Progenitor cell of endocrine pancreas (in vitro differentiated cells): ENCODE measurements at regions not wholly inside any gene's neighbourhood (a gene's known extent, or its start where the extent isn't known, plus 50 kb on each side); places are given as distances from the start of the nearest gene placed in this dataset.
"Not testable (repeated sequence)": the region's sequence is repeated elsewhere in the genome, so short reads cannot be mapped to it uniquely, and the experiment has no call there.

Source experiments
- DNase-seq: peaks from one replicate; pipeline ENCODE4 v3.0.0; 2021; ENCODE audit warnings: low spot score; ENCODE audit not compliant: unreplicated experiment
- H3K27ac Mint-ChIP-seq: 2 replicates; pipeline ENCODE4 v1.8.0; 2021; ENCODE audit warnings: mild to moderate bottlenecking, moderate library complexity, mixed read lengths
- H3K27me3 Mint-ChIP-seq: 2 replicates; pipeline ENCODE4 v1.8.0; 2021; ENCODE audit warnings: mixed read lengths
- H3K36me3 Mint-ChIP-seq: 2 replicates; pipeline ENCODE4 v1.8.0; 2022; ENCODE audit warnings: mixed read lengths; ENCODE audit not compliant: insufficient read depth
- H3K4me1 Mint-ChIP-seq: 2 replicates; pipeline ENCODE4 v1.8.0; 2021; ENCODE audit warnings: low read depth, mixed read lengths
- H3K4me3 Mint-ChIP-seq: 2 replicates; pipeline ENCODE4 v1.8.0; 2021; ENCODE audit warnings: low read depth, mild to moderate bottlenecking, moderate library complexity, mixed read lengths
- H3K9me3 Mint-ChIP-seq: 2 replicates; pipeline ENCODE4 v1.8.0; 2021; ENCODE audit warnings: low read depth, mixed read lengths
- TF ChIP-seq, protein P1 (sequence below): fragments of 200-600 bp; sonication (generic); IDR thresholded peaks from one replicate; pipeline ENCODE4 v1.5.0; 2021; ENCODE audit warnings: antibody characterized with exemption, mild to moderate bottlenecking; ENCODE audit not compliant: unreplicated experiment

- DNase-seq = no peak
- H3K27me3 Mint-ChIP-seq = peaks cover 14% of the 10 kb centered on the region
- peaks cover 4% of the 10 kb centered on the region for H3K4me1 Mint-ChIP-seq
- H3K4me3 Mint-ChIP-seq = no peak overlapping the region
- TF ChIP-seq, protein P1, sequence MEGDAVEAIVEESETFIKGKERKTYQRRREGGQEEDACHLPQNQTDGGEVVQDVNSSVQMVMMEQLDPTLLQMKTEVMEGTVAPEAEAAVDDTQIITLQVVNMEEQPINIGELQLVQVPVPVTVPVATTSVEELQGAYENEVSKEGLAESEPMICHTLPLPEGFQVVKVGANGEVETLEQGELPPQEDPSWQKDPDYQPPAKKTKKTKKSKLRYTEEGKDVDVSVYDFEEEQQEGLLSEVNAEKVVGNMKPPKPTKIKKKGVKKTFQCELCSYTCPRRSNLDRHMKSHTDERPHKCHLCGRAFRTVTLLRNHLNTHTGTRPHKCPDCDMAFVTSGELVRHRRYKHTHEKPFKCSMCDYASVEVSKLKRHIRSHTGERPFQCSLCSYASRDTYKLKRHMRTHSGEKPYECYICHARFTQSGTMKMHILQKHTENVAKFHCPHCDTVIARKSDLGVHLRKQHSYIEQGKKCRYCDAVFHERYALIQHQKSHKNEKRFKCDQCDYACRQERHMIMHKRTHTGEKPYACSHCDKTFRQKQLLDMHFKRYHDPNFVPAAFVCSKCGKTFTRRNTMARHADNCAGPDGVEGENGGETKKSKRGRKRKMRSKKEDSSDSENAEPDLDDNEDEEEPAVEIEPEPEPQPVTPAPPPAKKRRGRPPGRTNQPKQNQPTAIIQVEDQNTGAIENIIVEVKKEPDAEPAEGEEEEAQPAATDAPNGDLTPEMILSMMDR = no peak
- no peaks in the 10 kb centered on the region for H3K36me3 Mint-ChIP-seq
- no peak overlapping the region for H3K27ac Mint-ChIP-seq
- H3K9me3 Mint-ChIP-seq = no peaks in the 10 kb centered on the region
Observed at GRCh38 chr2:133888107-133888506, 319.8 kb upstream of the NCKAP5 start.

DNA sequence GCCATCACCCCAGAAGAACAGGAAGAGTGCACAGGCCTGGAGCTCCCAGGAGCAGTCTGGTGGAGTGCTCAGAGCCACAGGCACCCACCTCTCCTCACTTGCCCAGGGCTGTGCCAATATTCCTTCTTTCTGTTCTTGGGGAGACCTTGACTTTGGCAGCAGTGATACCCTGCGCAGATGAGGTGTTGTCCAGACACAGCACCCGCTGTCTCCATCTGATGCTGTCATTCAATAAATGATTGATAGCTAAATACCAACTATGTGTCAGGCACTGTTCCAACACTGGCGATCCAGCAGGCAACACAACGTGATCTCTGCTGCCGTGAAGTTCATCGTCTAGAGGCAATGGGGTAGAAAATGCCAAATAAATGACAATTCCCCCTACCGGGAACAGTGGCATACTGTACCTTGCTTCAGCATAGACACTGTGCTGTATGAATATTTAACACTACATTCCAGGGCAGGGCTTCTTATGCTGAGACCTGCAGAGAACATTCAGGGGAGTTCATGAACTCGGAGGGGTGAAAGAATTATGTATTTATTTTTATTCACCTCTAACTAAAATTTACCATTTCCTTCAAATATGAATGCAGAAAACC lies 320.5 kb upstream of the NCKAP5 start:
- H3K27ac Mint-ChIP-seq = no peak overlapping the region
- H3K9me3 Mint-ChIP-seq = no peaks in the 10 kb centered on the region
- H3K4me1 Mint-ChIP-seq = peaks cover 4% of the 10 kb centered on the region

DNA sequence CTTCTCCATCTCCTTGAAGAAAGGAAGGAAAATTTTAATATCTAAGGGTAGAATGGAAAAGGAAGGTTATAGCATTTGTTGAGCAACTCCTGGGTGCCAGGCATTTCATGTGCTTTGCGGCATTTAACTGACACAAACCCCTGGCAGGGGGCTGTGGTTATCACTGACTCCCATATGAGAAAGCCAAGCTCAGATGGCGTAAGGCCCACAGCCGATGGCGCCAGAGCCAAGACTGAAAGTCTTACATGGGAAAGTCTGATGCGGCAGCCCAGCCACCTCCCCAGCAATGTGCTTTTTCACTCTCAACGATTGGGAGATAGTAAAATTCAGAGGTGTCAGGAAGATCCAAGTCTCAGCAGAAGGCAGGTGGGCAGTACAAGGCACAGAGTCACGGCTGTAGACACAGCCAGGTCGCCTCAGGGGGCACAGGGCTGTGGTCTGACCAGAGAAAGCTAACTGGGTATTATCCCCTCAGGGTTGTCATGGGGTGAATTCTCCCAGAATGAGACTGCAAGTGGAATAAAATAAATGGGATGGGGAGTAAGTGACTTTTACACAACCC lies 324.2 kb upstream of the NCKAP5 start:
- H3K4me3 Mint-ChIP-seq = no peak overlapping the region
- H3K36me3 Mint-ChIP-seq = peaks cover 4% of the 10 kb centered on the region
- H3K27ac Mint-ChIP-seq = no peak overlapping the region
- peaks cover 8% of the 10 kb centered on the region for H3K27me3 Mint-ChIP-seq
- peaks cover 8% of the 10 kb centered on the region for H3K9me3 Mint-ChIP-seq
- H3K4me1 Mint-ChIP-seq = peaks cover 2% of the 10 kb centered on the region
- DNase-seq = no peak
- TF ChIP-seq, protein P1 = no peak

More for the DNA sequence above, 320.5 kb upstream of the NCKAP5 start:
- H3K4me3 Mint-ChIP-seq = no peak overlapping the region
- no peak for DNase-seq
- H3K36me3 Mint-ChIP-seq = no peaks in the 10 kb centered on the region
- TF ChIP-seq, protein P1 = no peak
- peaks cover 12% of the 10 kb centered on the region for H3K27me3 Mint-ChIP-seq

- Mint-ChIP-seq H3K4me1 (peaks cover 2% of the 10 kb centered on the region), H3K9me3 (peaks cover 15% of the 10 kb centered on the region), H3K27me3 (peaks cover 2% of the 10 kb centered on the region), H3K27ac (no peak overlapping the region), H3K4me3 (no peak overlapping the region), H3K36me3 (peaks cover 4% of the 10 kb centered on the region)
- DNase-seq = no peak
- TF ChIP-seq, protein P1 = no peak
Observed at GRCh38 chr2:133894429-133894828, 326.2 kb upstream of the NCKAP5 start.

DNA sequence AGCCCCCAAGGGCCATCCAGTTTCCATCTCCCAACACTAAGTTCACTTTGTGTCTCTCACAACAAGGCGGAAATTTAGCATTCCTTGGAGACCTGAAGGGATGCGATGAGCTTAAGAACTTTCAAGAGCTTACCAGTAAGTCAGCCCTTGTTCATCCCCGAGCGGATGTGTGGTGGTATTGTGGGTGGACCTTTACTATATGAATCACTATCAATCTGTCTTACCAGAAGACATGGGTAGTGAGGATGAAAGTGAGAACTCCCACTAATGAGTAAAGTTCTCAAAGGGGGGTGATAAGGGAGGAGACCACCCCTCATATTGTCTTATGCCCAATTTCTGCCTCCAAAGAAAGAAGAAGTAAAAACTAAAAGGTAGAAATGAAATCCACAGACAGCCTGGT lies 329.6 kb upstream of the NCKAP5 start:
- peaks cover 15% of the 10 kb centered on the region for H3K9me3 Mint-ChIP-seq
- not testable (repeated sequence) for H3K36me3 Mint-ChIP-seq, H3K4me3 Mint-ChIP-seq, H3K4me1 Mint-ChIP-seq, H3K27ac Mint-ChIP-seq, H3K27me3 Mint-ChIP-seq, DNase-seq

DNA sequence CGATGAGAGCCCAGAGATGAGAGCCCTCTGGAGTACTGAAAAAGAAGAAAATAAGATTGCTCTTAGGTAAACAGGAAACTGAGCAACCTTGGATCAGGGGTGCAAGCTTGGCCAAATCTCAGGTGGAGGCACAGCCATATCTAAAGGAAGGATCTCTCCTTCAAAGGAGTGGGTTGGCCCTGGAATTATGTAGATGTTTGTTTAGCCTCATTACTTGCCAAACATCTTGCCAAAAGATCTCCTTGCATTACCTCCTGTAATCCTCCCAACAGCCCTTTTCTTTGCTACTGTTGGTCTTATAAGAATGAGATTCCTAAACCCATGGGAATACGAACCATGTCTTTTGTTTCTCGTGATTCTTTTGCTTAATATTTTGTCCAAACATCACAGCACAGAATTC lies 332.6 kb upstream of the NCKAP5 start:
- Mint-ChIP-seq H3K27me3 (no peaks in the 10 kb centered on the region), H3K9me3 (peaks cover 7% of the 10 kb centered on the region), H3K4me1 (peaks cover 3% of the 10 kb centered on the region), H3K4me3 (no peak overlapping the region), H3K27ac (no peak overlapping the region), H3K36me3 (no peaks in the 10 kb centered on the region)
- no peak for DNase-seq
- TF ChIP-seq, protein P1 = no peak
